ENCODE measurements at regions not wholly inside any gene's neighbourhood (a gene's known extent, or its start where the extent isn't known, plus 50 kb on each side); places are given as distances from the start of the nearest gene placed in this dataset.

DNA sequence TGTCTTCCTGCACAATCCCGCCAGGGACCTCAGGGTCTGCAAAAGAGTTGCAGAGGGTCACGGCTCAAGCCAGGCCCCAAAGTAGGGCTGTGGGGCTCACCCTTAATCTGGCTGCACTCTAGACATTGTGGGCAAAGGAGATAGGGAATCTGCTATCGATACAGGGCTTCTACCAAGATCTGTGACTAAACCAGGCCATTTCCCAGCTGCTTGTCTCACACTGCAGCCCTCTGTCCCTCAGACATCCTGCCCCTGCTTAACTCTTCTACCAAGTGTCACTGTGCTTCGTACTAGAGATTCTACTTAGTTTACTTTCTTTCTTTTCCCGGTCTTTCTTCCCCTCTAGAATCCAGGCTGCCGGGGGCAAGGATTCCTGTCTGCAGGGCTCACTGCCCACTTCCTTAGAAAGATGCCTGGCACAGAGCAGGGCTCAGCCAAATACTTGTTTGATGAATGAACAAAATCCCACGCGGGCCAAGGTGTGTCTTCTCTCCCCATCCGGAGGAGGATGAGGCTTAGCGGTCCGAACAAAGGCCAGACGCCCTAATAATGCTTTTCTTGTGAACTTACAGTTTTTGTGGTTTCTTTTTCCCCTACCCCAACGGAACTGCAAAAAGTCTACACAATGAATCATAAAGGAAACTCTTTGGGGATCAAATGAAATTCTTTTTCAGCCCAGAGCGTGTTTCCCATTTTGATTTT is 61.3 kb upstream of the ANO1 start:
- Histone ChIP-seq H4K20me1 (ENCODE audit: insufficient read depth) (no peaks in the 10 kb centered on the region), H3K27ac (ENCODE audit: low read depth, low read length) (peak overlapping the region; percentile 57), H3K9me3 (ENCODE audit: control insufficient read depth in 1 of 2, insufficient read depth in 1 of 2, low read depth in 1 of 2, low read length in 2 of 2) (no peaks in the 10 kb centered on the region), H2AFZ (ENCODE audit: low read depth, low read length, poor library complexity, severe bottlenecking) (peak overlapping the region; percentile 56), H3K9ac (ENCODE audit: low read length) (peak overlapping the region; percentile 24), H3K4me2 (ENCODE audit: low read length) (peak overlapping the region; percentile 68), H3K79me2 (ENCODE audit: insufficient read depth, low read length) (no peaks in the 10 kb centered on the region), H3K4me3 (replicated peaks in 1 of 2; ENCODE audit: low read depth in 1 of 2, low read length in 2 of 2) (peak overlapping the region in 1 of 2 experiments; percentile 29; a peak in 1 of 4 replicates), H3K9me2 (ENCODE audit: insufficient read depth) (no peaks in the 10 kb centered on the region), H3K27me3 (ENCODE audit: insufficient read depth, low read length) (no peaks in the 10 kb centered on the region), H3K4me1 (ENCODE audit: control insufficient read depth in 1 of 2, insufficient read depth in 2 of 2, low read length in 2 of 2) (peaks cover 20 to 41% of the 10 kb centered on the region in 2 experiments), H3K36me3 (ENCODE audit: control insufficient read depth in 1 of 2, insufficient read depth in 2 of 2, low read length in 2 of 2) (no peaks in the 10 kb centered on the region)
- no TSS peak for BruUV-seq (replicated peaks)
- intact Hi-C loops (cut with micrococcal nuclease) = no loop called here
- POLR2A ChIA-PET = no interaction called here
- CTCF ChIA-PET = no interaction called here
- RAD21 ChIA-PET (ENCODE audit: low non-redundant PET in 1 of 2, low total read pairs in 2 of 2, uncharacterized antibody in 2 of 2, unreplicated experiment in 2 of 2) = no interaction called here
- DNase-seq (ENCODE audit: low read depth, low spot score) = peak; percentile 76
- ATAC-seq = peak; percentile 88
- TF ChIP-seq ELF1 (IDR thresholded peaks at IDR 0.05; ENCODE audit: borderline replicate concordance, low read depth) = no peak
- TF ChIP-seq, protein P1, sequence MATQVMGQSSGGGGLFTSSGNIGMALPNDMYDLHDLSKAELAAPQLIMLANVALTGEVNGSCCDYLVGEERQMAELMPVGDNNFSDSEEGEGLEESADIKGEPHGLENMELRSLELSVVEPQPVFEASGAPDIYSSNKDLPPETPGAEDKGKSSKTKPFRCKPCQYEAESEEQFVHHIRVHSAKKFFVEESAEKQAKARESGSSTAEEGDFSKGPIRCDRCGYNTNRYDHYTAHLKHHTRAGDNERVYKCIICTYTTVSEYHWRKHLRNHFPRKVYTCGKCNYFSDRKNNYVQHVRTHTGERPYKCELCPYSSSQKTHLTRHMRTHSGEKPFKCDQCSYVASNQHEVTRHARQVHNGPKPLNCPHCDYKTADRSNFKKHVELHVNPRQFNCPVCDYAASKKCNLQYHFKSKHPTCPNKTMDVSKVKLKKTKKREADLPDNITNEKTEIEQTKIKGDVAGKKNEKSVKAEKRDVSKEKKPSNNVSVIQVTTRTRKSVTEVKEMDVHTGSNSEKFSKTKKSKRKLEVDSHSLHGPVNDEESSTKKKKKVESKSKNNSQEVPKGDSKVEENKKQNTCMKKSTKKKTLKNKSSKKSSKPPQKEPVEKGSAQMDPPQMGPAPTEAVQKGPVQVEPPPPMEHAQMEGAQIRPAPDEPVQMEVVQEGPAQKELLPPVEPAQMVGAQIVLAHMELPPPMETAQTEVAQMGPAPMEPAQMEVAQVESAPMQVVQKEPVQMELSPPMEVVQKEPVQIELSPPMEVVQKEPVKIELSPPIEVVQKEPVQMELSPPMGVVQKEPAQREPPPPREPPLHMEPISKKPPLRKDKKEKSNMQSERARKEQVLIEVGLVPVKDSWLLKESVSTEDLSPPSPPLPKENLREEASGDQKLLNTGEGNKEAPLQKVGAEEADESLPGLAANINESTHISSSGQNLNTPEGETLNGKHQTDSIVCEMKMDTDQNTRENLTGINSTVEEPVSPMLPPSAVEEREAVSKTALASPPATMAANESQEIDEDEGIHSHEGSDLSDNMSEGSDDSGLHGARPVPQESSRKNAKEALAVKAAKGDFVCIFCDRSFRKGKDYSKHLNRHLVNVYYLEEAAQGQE (IDR thresholded peaks at IDR 0.05; ENCODE audit: low read depth) = no peak
- TF ChIP-seq POLR2A (IDR thresholded peaks at IDR 0.05; ENCODE audit: borderline replicate concordance, extremely low read depth, insufficient read depth, insufficient read length) = no peak
- TF ChIP-seq, protein P2, sequence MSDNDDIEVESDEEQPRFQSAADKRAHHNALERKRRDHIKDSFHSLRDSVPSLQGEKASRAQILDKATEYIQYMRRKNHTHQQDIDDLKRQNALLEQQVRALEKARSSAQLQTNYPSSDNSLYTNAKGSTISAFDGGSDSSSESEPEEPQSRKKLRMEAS (IDR thresholded peaks at IDR 0.05) = peak; percentile 61; the same call in 1 of the 2 replicates
- TF ChIP-seq EZH2 (IDR thresholded peaks at IDR 0.05) = no peak
- TF ChIP-seq EZH2phosphoT487 (IDR thresholded peaks at IDR 0.05; ENCODE audit: borderline replicate concordance) = no peak
- TF ChIP-seq ZFX (IDR thresholded peaks at IDR 0.05) = no peak
- peak; percentile 71 for TF ChIP-seq JUND (IDR thresholded peaks at IDR 0.05)
- TF ChIP-seq SIN3A (IDR thresholded peaks at IDR 0.05; ENCODE audit: low read depth) = no peak
- TF ChIP-seq CEBPB (IDR thresholded peaks at IDR 0.05; ENCODE audit: low read depth) = no peak
- TF ChIP-seq, protein P3, sequence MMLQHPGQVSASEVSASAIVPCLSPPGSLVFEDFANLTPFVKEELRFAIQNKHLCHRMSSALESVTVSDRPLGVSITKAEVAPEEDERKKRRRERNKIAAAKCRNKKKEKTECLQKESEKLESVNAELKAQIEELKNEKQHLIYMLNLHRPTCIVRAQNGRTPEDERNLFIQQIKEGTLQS (IDR thresholded peaks at IDR 0.05) = no peak
- no peak for TF ChIP-seq SRF (IDR thresholded peaks at IDR 0.05; ENCODE audit: low read depth)
- TF ChIP-seq RAD21 (IDR thresholded peaks at IDR 0.05; ENCODE audit: low read depth) = no peak
- TF ChIP-seq, protein P4, sequence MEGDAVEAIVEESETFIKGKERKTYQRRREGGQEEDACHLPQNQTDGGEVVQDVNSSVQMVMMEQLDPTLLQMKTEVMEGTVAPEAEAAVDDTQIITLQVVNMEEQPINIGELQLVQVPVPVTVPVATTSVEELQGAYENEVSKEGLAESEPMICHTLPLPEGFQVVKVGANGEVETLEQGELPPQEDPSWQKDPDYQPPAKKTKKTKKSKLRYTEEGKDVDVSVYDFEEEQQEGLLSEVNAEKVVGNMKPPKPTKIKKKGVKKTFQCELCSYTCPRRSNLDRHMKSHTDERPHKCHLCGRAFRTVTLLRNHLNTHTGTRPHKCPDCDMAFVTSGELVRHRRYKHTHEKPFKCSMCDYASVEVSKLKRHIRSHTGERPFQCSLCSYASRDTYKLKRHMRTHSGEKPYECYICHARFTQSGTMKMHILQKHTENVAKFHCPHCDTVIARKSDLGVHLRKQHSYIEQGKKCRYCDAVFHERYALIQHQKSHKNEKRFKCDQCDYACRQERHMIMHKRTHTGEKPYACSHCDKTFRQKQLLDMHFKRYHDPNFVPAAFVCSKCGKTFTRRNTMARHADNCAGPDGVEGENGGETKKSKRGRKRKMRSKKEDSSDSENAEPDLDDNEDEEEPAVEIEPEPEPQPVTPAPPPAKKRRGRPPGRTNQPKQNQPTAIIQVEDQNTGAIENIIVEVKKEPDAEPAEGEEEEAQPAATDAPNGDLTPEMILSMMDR (IDR thresholded peaks at IDR 0.05 in 2 of 3, conservative IDR thresholded peaks at IDR 0.05 in 1 of 3; ENCODE audit: borderline replicate concordance in 1 of 3, insufficient read depth in 1 of 3, low read depth in 2 of 3, low read length in 2 of 3) = no peak
- TF ChIP-seq, protein P5, sequence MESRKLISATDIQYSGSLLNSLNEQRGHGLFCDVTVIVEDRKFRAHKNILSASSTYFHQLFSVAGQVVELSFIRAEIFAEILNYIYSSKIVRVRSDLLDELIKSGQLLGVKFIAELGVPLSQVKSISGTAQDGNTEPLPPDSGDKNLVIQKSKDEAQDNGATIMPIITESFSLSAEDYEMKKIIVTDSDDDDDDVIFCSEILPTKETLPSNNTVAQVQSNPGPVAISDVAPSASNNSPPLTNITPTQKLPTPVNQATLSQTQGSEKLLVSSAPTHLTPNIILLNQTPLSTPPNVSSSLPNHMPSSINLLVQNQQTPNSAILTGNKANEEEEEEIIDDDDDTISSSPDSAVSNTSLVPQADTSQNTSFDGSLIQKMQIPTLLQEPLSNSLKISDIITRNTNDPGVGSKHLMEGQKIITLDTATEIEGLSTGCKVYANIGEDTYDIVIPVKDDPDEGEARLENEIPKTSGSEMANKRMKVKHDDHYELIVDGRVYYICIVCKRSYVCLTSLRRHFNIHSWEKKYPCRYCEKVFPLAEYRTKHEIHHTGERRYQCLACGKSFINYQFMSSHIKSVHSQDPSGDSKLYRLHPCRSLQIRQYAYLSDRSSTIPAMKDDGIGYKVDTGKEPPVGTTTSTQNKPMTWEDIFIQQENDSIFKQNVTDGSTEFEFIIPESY (IDR thresholded peaks at IDR 0.05; ENCODE audit: extremely low read depth, insufficient replicate concordance, low read length) = no peak
- TF ChIP-seq YY1 (IDR thresholded peaks at IDR 0.05; ENCODE audit: extremely low read depth, insufficient replicate concordance, low read depth, low read length) = no peak
- peak; percentile 61 for TF ChIP-seq FOSL1 (IDR thresholded peaks at IDR 0.05; ENCODE audit: low read depth)
- 0 out of 2 replicates have a peak, but pooled peaks have one; percentile 23 for TF ChIP-seq POLR2AphosphoS5 (IDR thresholded peaks at IDR 0.05; ENCODE audit: low read depth, low read length)
- no peak for TF ChIP-seq TCF7L2 (IDR thresholded peaks at IDR 0.05; ENCODE audit: borderline replicate concordance, extremely low read depth, insufficient read depth, insufficient read length)
- peak; percentile 81 for TF ChIP-seq SP1 (IDR thresholded peaks at IDR 0.05; ENCODE audit: low read depth)

Data from HCT116 (cell line).